ENCODE measurements at regions not wholly inside any gene's neighbourhood (a gene's known extent, or its start where the extent isn't known, plus 50 kb on each side); places are given as distances from the start of the nearest gene placed in this dataset.

DNA sequence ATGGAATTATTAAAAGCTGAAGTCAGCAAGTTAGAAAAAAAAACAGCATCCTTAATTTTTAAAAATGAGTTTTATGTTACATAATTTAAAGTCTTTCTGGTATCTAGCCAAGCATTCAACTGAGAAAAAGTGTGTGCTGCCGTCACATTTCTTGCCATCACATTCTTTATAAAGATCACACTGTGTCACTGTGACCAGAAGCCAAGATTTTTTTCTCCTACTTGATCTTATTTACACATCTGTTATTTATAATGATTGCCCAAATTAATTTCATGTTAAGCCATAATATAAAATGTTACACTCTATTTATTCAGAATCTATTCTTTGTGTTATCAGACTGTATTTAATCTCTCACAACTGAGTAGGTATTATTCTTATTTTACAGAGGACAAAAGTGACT is 1603.7 kb downstream of the PLA2G4A start:
- no peak for TF ChIP-seq POLR2A (IDR thresholded peaks at IDR 0.05)
- TF ChIP-seq, protein P1, sequence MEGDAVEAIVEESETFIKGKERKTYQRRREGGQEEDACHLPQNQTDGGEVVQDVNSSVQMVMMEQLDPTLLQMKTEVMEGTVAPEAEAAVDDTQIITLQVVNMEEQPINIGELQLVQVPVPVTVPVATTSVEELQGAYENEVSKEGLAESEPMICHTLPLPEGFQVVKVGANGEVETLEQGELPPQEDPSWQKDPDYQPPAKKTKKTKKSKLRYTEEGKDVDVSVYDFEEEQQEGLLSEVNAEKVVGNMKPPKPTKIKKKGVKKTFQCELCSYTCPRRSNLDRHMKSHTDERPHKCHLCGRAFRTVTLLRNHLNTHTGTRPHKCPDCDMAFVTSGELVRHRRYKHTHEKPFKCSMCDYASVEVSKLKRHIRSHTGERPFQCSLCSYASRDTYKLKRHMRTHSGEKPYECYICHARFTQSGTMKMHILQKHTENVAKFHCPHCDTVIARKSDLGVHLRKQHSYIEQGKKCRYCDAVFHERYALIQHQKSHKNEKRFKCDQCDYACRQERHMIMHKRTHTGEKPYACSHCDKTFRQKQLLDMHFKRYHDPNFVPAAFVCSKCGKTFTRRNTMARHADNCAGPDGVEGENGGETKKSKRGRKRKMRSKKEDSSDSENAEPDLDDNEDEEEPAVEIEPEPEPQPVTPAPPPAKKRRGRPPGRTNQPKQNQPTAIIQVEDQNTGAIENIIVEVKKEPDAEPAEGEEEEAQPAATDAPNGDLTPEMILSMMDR (IDR thresholded peaks at IDR 0.05 in 8 of 11, conservative IDR thresholded peaks at IDR 0.05 in 3 of 11): no peak
